ENCODE measurements at regions not wholly inside any gene's neighbourhood (a gene's known extent, or its start where the extent isn't known, plus 50 kb on each side); places are given as distances from the start of the nearest gene placed in this dataset.

DNA sequence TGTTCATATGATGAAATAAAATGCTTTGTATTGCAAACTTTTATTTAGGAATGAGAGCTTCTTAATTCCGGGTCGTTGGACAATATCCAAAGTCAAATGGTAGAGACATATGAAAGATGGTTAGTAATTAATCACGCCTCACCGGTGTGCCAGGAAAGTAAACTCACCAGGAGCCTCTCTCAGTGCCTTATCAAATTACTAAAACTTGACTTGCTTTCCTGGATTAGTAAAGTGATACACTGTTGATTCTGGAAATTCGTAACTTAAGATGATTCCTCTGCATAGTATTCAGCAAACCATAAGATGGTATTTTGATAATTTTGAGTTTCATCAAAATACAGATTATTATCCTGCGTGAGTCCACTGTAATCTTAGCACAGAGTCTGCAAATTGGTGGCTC lies 115.2 kb downstream of the PAX1 start:
- Histone ChIP-seq H3K27me3 (ENCODE audit: insufficient read depth, low read depth, severe bottlenecking) (peaks cover 43% of the 10 kb centered on the region), H3K36me3 (no peaks in the 10 kb centered on the region), H3K27ac (no peak overlapping the region), H3K9me3 (ENCODE audit: severe bottlenecking) (no peaks in the 10 kb centered on the region), H3K4me3 (ENCODE audit: low read depth, low read length) (no peak overlapping the region)
- no peak for DNase-seq
- TF ChIP-seq, protein P1, sequence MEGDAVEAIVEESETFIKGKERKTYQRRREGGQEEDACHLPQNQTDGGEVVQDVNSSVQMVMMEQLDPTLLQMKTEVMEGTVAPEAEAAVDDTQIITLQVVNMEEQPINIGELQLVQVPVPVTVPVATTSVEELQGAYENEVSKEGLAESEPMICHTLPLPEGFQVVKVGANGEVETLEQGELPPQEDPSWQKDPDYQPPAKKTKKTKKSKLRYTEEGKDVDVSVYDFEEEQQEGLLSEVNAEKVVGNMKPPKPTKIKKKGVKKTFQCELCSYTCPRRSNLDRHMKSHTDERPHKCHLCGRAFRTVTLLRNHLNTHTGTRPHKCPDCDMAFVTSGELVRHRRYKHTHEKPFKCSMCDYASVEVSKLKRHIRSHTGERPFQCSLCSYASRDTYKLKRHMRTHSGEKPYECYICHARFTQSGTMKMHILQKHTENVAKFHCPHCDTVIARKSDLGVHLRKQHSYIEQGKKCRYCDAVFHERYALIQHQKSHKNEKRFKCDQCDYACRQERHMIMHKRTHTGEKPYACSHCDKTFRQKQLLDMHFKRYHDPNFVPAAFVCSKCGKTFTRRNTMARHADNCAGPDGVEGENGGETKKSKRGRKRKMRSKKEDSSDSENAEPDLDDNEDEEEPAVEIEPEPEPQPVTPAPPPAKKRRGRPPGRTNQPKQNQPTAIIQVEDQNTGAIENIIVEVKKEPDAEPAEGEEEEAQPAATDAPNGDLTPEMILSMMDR (IDR thresholded peaks at IDR 0.05; ENCODE audit: low read depth, low read length), result no peak

DNA sequence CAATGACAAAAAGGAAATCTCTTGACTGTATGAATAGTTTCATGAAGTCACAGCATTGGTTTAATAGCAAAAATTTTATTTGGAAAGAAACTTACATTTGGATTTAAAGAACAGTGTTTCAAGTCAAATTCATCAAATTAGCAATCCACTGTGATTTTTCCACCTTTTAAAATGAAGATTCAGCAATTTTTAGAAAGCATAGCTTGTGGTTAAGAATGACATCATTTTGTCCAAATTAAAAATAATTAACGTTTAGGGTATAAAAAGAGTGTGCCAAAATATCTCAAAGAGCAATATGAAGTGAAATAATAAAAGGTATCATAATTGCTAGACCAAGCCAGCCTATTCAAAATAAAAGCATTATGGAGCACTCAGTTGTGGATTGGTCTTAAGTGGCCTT lies 114.6 kb downstream of the PAX1 start:
- TF ChIP-seq, protein P1 (IDR thresholded peaks at IDR 0.05; ENCODE audit: low read depth, low read length), result no peak
- Histone ChIP-seq H3K4me3 (ENCODE audit: low read depth, low read length) (no peak overlapping the region), H3K27me3 (ENCODE audit: insufficient read depth, low read depth, severe bottlenecking) (peaks cover 43% of the 10 kb centered on the region), H3K27ac (no peak overlapping the region), H3K9me3 (ENCODE audit: severe bottlenecking) (no peaks in the 10 kb centered on the region), H3K36me3 (no peaks in the 10 kb centered on the region)
- DNase-seq, result no peak

DNA sequence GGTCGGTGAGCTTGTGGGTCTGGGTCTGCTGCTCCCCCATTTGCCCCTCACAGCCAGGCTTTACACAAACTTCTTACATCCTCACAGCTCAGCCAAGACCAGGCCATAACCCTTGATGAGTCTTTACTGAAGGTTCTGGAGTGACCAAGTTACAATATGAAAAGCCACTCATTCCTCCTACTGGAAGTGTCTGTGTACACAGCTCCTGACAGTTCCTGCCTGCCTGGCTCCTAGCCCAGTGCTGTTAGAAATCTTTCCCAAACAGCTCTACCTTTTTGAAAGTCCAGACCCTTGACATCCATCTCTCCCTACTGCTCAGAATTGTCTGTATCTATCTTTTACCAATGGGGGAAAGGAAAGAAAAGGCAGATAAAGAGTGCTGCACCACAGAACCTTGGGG lies 106.9 kb downstream of the PAX1 start:
- Histone ChIP-seq H3K27ac (no peak overlapping the region), H3K9me3 (ENCODE audit: severe bottlenecking) (no peaks in the 10 kb centered on the region), H3K36me3 (no peaks in the 10 kb centered on the region), H3K27me3 (ENCODE audit: insufficient read depth, low read depth, severe bottlenecking) (peaks cover 66% of the 10 kb centered on the region), H3K4me3 (ENCODE audit: low read depth, low read length) (no peak overlapping the region)
- DNase-seq, result no peak
- TF ChIP-seq, protein P1 (IDR thresholded peaks at IDR 0.05; ENCODE audit: low read depth, low read length), result no peak

DNA sequence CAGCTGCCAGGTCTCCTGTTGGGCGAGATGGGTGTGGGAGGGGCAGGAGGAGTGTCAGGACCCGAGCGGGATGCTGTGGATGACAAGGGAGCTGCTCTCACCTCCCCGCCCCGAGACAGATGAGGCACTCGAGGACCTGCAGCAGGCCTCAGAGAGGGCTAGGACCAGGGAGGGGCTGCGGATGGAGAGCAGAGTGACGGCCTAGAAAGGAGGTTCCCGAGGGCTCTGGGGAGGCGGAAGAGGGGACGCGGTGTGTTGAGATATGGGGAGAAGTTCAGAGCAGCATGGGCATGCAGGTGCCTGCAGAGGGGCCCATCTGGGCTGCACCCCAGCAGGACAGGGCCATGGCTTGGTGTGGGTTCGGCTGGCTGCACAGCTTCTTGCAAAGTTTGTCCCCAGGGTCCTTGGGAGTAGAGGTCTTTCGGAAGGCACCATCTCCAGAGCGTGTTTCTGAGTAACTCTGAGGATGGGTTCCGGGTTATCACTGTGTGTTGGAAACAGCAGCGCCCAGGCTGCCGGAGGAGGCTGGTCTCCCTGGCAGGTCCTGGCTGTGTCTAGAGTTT lies 104.6 kb downstream of the PAX1 start:
- Histone ChIP-seq H3K27ac (no peak overlapping the region), H3K4me3 (ENCODE audit: low read depth, low read length) (no peak overlapping the region), H3K9me3 (ENCODE audit: severe bottlenecking) (no peaks in the 10 kb centered on the region), H3K36me3 (no peaks in the 10 kb centered on the region), H3K27me3 (ENCODE audit: insufficient read depth, low read depth, severe bottlenecking) (peaks cover 67% of the 10 kb centered on the region)
- TF ChIP-seq, protein P1 (IDR thresholded peaks at IDR 0.05; ENCODE audit: low read depth, low read length), result no peak
- DNase-seq, result no peak

DNA sequence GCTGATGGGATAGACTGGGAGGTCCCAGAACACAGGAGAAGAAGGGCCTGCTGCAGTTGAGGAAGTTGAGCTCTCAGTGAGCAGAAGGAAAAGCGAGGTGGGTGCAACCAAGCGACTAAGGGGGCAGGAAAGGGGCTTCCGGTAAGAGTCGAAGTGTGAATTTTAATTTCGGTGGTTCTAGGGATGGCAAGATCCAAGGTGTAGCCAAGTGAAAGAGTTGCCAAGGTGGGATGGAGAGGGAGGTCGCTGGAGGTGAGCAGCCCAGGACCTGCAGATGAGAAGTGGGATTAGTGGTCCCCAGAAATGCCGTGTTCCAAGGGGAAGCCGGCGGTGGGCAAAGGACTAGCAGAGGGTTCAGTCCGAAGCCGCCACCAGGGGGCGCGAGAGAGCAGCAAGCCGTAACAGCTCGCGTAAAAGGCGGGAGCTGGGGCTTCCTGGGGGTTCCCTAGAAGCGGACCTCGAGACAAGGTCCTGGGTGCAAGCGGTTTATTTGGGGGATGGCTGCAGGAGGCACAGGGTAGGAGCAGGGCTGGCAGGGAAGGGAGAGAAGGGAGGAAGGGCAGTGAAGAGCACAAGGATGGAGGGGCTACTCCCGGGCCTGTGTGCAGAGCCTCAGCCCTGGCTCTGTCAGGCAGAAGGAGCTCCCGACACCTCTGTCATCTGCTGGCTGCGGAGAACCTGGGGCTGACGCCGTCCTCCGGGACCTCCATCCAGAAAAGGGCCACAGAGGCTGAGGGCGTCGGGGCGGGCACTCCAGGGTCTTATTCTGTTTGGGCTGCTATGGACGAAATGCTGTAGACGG lies 103.6 kb downstream of the PAX1 start:
- Histone ChIP-seq H3K36me3 (no peaks in the 10 kb centered on the region), H3K9me3 (ENCODE audit: severe bottlenecking) (no peaks in the 10 kb centered on the region), H3K4me3 (ENCODE audit: low read depth, low read length) (no peak overlapping the region), H3K27me3 (ENCODE audit: insufficient read depth, low read depth, severe bottlenecking) (peaks cover 64% of the 10 kb centered on the region), H3K27ac (no peak overlapping the region)
- TF ChIP-seq, protein P1 (IDR thresholded peaks at IDR 0.05; ENCODE audit: low read depth, low read length), result peak; percentile 84
- DNase-seq, result peak; percentile 56

Data from WERI-Rb-1 (cell line).